ENCODE measurements at regions not wholly inside any gene's neighbourhood (a gene's known extent, or its start where the extent isn't known, plus 50 kb on each side); places are given as distances from the start of the nearest gene placed in this dataset.

GRCh38 chr2:100755441-100755840 lies 64.5 kb upstream of the NPAS2 start:
- Histone ChIP-seq H3K9me3 (ENCODE audit: low read length) (no peaks in the 10 kb centered on the region), H3K4me3 (ENCODE audit: low read length) (no peak overlapping the region), H3K4me1 (ENCODE audit: insufficient read depth, low read length) (no peaks in the 10 kb centered on the region)

DNA sequence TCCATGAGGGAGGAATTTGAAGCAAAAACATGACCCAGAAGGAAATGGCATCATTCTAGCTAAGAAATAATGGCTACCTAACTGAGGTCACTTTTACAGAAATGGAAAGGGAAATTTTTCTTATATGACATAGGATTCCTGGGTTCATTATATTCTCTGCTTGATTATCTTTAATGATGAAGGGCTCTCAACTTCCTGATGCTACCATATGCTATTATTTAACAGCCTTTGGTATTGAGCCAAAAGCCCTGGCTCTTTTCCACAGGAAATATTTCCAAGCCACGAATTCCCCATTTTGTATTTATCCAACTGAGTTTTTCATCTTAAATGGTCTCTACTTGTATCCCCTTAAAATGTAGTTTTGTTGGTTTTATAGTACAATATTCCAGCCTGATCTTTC lies 63.2 kb upstream of the NPAS2 start:
- Histone ChIP-seq H3K4me3 (ENCODE audit: low read length) (no peak overlapping the region), H2AFZ (ENCODE audit: low read depth, low read length) (no peak overlapping the region), H3K27me3 (ENCODE audit: insufficient read depth, low read length) (peaks cover 8% of the 10 kb centered on the region), H3K4me1 (ENCODE audit: insufficient read depth, low read length) (no peaks in the 10 kb centered on the region), H3K9me3 (ENCODE audit: low read length) (no peaks in the 10 kb centered on the region), H3K36me3 (ENCODE audit: insufficient read depth, low read length) (no peaks in the 10 kb centered on the region)

More at GRCh38 chr2:100755441-100755840, 64.5 kb upstream of the NPAS2 start:
- Histone ChIP-seq H3K27me3 (ENCODE audit: insufficient read depth, low read length) (peaks cover 8% of the 10 kb centered on the region), H2AFZ (ENCODE audit: low read depth, low read length) (no peak overlapping the region), H3K36me3 (ENCODE audit: insufficient read depth, low read length) (no peaks in the 10 kb centered on the region)

- Histone ChIP-seq H2AFZ (ENCODE audit: low read depth, low read length) (no peak overlapping the region), H3K9me3 (ENCODE audit: low read length) (no peaks in the 10 kb centered on the region), H3K4me1 (ENCODE audit: insufficient read depth, low read length) (no peaks in the 10 kb centered on the region), H3K36me3 (ENCODE audit: insufficient read depth, low read length) (no peaks in the 10 kb centered on the region), H3K27me3 (ENCODE audit: insufficient read depth, low read length) (peaks cover 8% of the 10 kb centered on the region), H3K4me3 (ENCODE audit: low read length) (no peak overlapping the region)
Observed at GRCh38 chr2:100757621-100758394, 62.1 kb upstream of the NPAS2 start.

DNA sequence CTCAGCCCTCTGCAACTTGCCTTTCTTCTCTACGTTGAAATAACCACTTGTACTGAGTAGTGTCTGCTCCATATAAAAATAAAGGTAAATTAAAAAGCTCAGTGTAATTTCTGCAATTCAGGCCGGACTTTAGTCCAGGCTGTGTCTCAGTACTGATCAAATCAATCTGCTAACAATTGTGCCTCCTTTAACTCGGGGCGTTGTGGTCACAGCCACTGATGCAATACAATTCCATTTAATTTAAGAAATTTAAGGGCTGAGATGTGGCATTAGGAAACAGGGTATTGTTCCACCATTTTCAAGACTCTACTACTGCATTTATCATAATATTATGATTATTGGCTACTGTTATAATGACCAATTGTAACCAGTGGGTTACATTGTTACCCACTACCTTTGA lies 60.0 kb upstream of the NPAS2 start:
- Histone ChIP-seq H3K9me3 (ENCODE audit: low read length) (no peaks in the 10 kb centered on the region), H3K4me1 (ENCODE audit: insufficient read depth, low read length) (no peaks in the 10 kb centered on the region), H3K27me3 (ENCODE audit: insufficient read depth, low read length) (peaks cover 8% of the 10 kb centered on the region), H3K4me3 (ENCODE audit: low read length) (no peak overlapping the region), H3K36me3 (ENCODE audit: insufficient read depth, low read length) (no peaks in the 10 kb centered on the region), H2AFZ (ENCODE audit: low read depth, low read length) (no peak overlapping the region)

DNA sequence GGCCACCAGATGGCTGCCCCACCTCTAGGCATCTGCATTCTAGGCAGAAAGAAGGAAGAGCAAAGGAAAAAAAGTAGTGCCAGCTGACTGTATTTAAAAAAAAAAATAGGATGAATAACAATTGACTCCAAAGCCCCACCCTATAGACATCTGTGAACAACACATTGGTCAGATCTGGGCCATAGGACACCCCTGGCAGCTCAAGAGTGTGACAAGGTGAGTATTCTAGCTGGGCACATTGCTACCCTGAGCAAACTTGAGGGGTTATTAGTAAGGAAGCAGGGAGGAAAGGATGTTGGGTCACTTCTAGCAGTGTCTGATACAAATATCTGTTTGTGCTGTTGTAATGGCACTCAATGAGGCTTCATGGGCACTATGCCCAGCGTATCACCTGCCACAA lies 58.6 kb upstream of the NPAS2 start:
- no peaks in the 10 kb centered on the region for H3K27me3 ChIP-seq (ENCODE audit: insufficient read depth, low read length)
- no peaks in the 10 kb centered on the region for H3K9me3 ChIP-seq (ENCODE audit: low read length)
- H3K4me3 ChIP-seq (ENCODE audit: low read length): no peak overlapping the region
- H2AFZ ChIP-seq (ENCODE audit: low read depth, low read length): no peak overlapping the region
- no peaks in the 10 kb centered on the region for H3K4me1 ChIP-seq (ENCODE audit: insufficient read depth, low read length)
- H3K36me3 ChIP-seq (ENCODE audit: insufficient read depth, low read length): no peaks in the 10 kb centered on the region

DNA sequence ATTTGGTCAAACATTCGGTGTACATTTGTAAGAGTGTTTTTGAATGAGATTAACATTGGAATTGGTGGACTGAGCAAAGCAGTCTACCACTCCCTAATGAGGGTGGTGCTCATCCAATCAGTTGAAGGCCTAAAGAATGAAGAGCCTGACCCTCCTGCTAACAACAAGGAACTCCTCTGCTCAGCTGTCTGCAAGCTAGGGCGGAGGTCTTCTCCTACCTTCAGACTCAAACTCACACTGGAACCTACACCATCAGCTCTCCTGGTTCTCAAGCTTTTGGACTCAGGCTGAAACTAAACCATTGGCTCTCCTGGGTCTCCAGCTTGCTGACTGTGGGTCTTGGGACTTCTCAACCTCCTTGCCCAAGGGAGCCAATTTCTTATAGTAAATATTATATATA lies 55.5 kb upstream of the NPAS2 start:
- Histone ChIP-seq H2AFZ (ENCODE audit: low read depth, low read length) (no peak overlapping the region), H3K4me3 (ENCODE audit: low read length) (no peak overlapping the region), H3K27me3 (ENCODE audit: insufficient read depth, low read length) (peaks cover 4% of the 10 kb centered on the region), H3K4me1 (ENCODE audit: insufficient read depth, low read length) (no peaks in the 10 kb centered on the region), H3K36me3 (ENCODE audit: insufficient read depth, low read length) (no peaks in the 10 kb centered on the region), H3K9me3 (ENCODE audit: low read length) (no peaks in the 10 kb centered on the region)

- H3K27me3 ChIP-seq (ENCODE audit: insufficient read depth, low read length): peaks cover 4% of the 10 kb centered on the region
- H3K4me3 ChIP-seq (ENCODE audit: low read length): no peak overlapping the region
- no peaks in the 10 kb centered on the region for H3K4me1 ChIP-seq (ENCODE audit: insufficient read depth, low read length)
- no peaks in the 10 kb centered on the region for H3K9me3 ChIP-seq (ENCODE audit: low read length)
- no peak overlapping the region for H2AFZ ChIP-seq (ENCODE audit: low read depth, low read length)
- no peaks in the 10 kb centered on the region for H3K36me3 ChIP-seq (ENCODE audit: insufficient read depth, low read length)
Observed at GRCh38 chr2:100765481-100765880, 54.5 kb upstream of the NPAS2 start.

- H3K9me3 ChIP-seq (ENCODE audit: low read length): no peaks in the 10 kb centered on the region
- H3K4me1 ChIP-seq (ENCODE audit: insufficient read depth, low read length): no peaks in the 10 kb centered on the region
- H3K4me3 ChIP-seq (ENCODE audit: low read length): no peak overlapping the region
- peaks cover 4% of the 10 kb centered on the region for H3K27me3 ChIP-seq (ENCODE audit: insufficient read depth, low read length)
- no peak overlapping the region for H2AFZ ChIP-seq (ENCODE audit: low read depth, low read length)
- H3K36me3 ChIP-seq (ENCODE audit: insufficient read depth, low read length): no peaks in the 10 kb centered on the region
Observed at GRCh38 chr2:100766256-100766655, 53.7 kb upstream of the NPAS2 start.

- Histone ChIP-seq H2AFZ (ENCODE audit: low read depth, low read length) (no peak overlapping the region), H3K36me3 (ENCODE audit: insufficient read depth, low read length) (no peaks in the 10 kb centered on the region), H3K4me3 (ENCODE audit: low read length) (no peak overlapping the region), H3K9me3 (ENCODE audit: low read length) (no peaks in the 10 kb centered on the region), H3K27me3 (ENCODE audit: insufficient read depth, low read length) (peaks cover 4% of the 10 kb centered on the region), H3K4me1 (ENCODE audit: insufficient read depth, low read length) (no peaks in the 10 kb centered on the region)
Observed at GRCh38 chr2:100766806-100767205, 53.1 kb upstream of the NPAS2 start.

DNA sequence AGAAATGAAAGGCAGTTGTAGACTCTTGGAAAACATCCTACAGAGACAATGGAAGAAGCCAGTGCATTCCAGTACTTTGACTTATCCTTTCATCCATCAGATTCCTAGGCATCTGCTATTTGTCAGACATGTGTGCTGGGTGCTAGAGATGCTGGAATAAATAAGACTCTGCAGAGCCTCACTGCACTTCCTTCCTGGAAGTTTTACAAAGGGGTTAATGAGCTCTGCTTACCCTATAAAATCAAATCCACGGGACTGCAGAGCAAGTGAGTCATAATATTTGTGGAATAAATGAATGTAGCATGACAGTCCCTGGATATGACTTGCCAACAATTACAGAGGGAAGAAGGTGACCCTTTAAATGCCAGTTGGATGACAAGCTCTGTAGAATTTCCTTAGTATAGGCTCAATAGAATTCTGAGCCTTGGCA lies 52.7 kb upstream of the NPAS2 start:
- peaks cover 4% of the 10 kb centered on the region for H3K27me3 ChIP-seq (ENCODE audit: insufficient read depth, low read length)
- no peaks in the 10 kb centered on the region for H3K36me3 ChIP-seq (ENCODE audit: insufficient read depth, low read length)
- no peak overlapping the region for H3K4me3 ChIP-seq (ENCODE audit: low read length)
- no peak overlapping the region for H2AFZ ChIP-seq (ENCODE audit: low read depth, low read length)
- H3K9me3 ChIP-seq (ENCODE audit: low read length): no peaks in the 10 kb centered on the region
- no peaks in the 10 kb centered on the region for H3K4me1 ChIP-seq (ENCODE audit: insufficient read depth, low read length)

- H3K36me3 ChIP-seq (ENCODE audit: insufficient read depth, low read length): no peaks in the 10 kb centered on the region
- H2AFZ ChIP-seq (ENCODE audit: low read depth, low read length): no peak overlapping the region
- no peaks in the 10 kb centered on the region for H3K4me1 ChIP-seq (ENCODE audit: insufficient read depth, low read length)
Observed at GRCh38 chr2:100767810-100768806, 51.8 kb upstream of the NPAS2 start.

More at GRCh38 chr2:100767810-100768806, 51.8 kb upstream of the NPAS2 start:
- Histone ChIP-seq H3K27me3 (ENCODE audit: insufficient read depth, low read length) (peaks cover 4% of the 10 kb centered on the region), H3K9me3 (ENCODE audit: low read length) (no peaks in the 10 kb centered on the region), H3K4me3 (ENCODE audit: low read length) (no peak overlapping the region)

Data from neuron (in vitro differentiated cells).